ENCODE measurements at regions not wholly inside any gene's neighbourhood (a gene's known extent, or its start where the extent isn't known, plus 50 kb on each side); places are given as distances from the start of the nearest gene placed in this dataset.

DNA sequence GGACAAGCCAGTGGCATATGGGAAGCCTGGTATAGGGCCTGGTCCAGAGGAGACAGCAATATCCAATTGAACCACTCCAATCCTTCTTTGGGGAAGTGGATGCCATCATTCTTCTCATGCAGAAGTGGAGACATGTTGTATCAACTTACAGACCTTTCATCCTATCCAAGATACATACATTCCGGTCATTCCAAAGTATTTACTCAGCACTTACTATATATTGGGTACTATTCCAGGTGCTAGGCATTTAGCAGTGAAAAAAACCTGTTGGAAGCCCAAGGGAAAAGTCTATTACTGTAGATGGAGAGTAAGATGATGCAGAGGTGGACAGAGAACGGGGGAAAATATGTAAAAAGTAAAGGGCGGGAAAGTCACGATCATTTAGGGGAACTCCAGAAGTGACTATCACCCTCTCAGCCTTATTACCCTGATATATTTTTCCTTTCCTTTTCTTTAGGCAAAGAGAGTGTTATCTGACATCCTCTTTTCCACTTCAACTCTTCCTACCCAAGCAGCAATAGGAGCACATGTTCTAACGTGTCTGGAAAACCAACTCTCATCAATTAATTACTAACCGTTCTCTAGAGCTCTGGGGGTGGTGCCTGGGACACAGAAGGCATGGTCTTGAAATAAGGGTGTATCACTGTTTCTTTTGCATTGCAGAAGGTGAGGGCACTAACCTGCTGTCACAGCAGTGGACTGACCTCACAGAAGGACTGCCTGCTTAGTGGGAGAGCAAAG is 210.1 kb upstream of the MAF start:
- DNase-seq: no peak
- no peak overlapping the region for H3K4me3 ChIP-seq
- no peak overlapping the region for H3K27ac ChIP-seq
- H3K9me3 ChIP-seq (replicated peaks in 1 of 3): no peaks in the 10 kb centered on the region
- H3K4me1 ChIP-seq (replicated peaks in 1 of 2): no peaks in the 10 kb centered on the region
- WGBS, 4 donors: 64 to 85% (median 72%) methylated on average over 6 of the region's 6 CpGs
- TF ChIP-seq, protein P1, sequence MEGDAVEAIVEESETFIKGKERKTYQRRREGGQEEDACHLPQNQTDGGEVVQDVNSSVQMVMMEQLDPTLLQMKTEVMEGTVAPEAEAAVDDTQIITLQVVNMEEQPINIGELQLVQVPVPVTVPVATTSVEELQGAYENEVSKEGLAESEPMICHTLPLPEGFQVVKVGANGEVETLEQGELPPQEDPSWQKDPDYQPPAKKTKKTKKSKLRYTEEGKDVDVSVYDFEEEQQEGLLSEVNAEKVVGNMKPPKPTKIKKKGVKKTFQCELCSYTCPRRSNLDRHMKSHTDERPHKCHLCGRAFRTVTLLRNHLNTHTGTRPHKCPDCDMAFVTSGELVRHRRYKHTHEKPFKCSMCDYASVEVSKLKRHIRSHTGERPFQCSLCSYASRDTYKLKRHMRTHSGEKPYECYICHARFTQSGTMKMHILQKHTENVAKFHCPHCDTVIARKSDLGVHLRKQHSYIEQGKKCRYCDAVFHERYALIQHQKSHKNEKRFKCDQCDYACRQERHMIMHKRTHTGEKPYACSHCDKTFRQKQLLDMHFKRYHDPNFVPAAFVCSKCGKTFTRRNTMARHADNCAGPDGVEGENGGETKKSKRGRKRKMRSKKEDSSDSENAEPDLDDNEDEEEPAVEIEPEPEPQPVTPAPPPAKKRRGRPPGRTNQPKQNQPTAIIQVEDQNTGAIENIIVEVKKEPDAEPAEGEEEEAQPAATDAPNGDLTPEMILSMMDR (IDR thresholded peaks at IDR 0.05): no peak
- TF ChIP-seq POLR2A (IDR thresholded peaks at IDR 0.05): no peak
- H3K36me3 ChIP-seq (replicated peaks in 1 of 2): no peaks in the 10 kb centered on the region
- no peaks in the 10 kb centered on the region for H3K27me3 ChIP-seq
- intact Hi-C loops (cut with DNase I): no loop called here

DNA sequence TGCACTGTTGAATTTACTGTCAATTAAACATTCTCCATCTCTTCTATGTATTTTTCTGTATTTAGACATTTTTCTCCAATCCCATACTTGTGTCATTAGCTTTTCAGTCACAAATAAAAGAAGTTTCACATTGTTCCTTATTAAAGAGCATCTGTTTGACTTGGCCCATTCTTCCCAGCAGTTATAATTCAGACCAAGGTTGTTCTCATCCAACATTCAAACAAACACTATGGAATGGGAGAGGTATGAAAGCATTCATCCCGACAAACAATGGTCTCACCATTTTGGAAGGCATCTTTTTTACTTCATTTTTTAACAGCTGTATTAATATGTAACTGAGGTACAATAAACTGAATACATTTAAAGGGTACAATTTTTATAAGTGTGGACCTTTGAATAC is 208.8 kb upstream of the MAF start:
- H3K27me3 ChIP-seq: no peaks in the 10 kb centered on the region
- WGBS, 4 donors: 67 to 89% (median 76%) methylated on average over 1 of the region's 1 CpG

DNA sequence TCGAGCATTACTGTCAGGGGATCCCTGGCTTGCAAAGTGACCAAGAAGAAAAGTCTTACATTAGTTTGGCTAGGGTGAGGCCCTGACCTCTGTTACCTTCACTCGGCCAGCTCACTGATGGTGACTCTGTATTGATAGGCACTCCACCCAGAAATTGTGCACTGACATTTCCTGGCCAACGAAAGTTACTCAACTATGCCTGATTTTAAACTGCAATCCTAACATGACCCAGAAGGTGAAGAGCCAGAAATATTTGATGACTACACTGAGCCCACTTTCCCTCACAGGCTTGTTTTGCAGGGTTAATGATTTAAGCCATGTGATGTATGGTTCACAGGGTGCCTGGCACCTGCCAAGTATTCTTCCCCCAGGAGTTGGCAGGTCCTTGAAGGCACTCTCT is 208.2 kb upstream of the MAF start:
- DNase-seq: no peak
- Histone ChIP-seq H3K27ac (no peak overlapping the region), H3K36me3 (replicated peaks in 1 of 2) (no peaks in the 10 kb centered on the region), H3K9me3 (replicated peaks in 1 of 3) (no peaks in the 10 kb centered on the region), H3K4me3 (no peak overlapping the region), H3K27me3 (no peaks in the 10 kb centered on the region), H3K4me1 (replicated peaks in 1 of 2) (no peaks in the 10 kb centered on the region)
- 52 to 70% (median 59%) methylated on average over 3 of the region's 3 CpGs for WGBS, 4 donors
- no peak for TF ChIP-seq POLR2A (IDR thresholded peaks at IDR 0.05)
- TF ChIP-seq, protein P1 (IDR thresholded peaks at IDR 0.05): no peak
- intact Hi-C loops (cut with DNase I): no loop called here

More for the DNA sequence above, 208.8 kb upstream of the MAF start:
- TF ChIP-seq, protein P1 (IDR thresholded peaks at IDR 0.05): no peak
- TF ChIP-seq POLR2A (IDR thresholded peaks at IDR 0.05): no peak
- DNase-seq: no peak
- Histone ChIP-seq H3K9me3 (replicated peaks in 1 of 3) (no peaks in the 10 kb centered on the region), H3K27ac (no peak overlapping the region), H3K4me3 (no peak overlapping the region), H3K4me1 (replicated peaks in 1 of 2) (no peaks in the 10 kb centered on the region), H3K36me3 (replicated peaks in 1 of 2) (no peaks in the 10 kb centered on the region)
- intact Hi-C loops (cut with DNase I): no loop called here

DNA sequence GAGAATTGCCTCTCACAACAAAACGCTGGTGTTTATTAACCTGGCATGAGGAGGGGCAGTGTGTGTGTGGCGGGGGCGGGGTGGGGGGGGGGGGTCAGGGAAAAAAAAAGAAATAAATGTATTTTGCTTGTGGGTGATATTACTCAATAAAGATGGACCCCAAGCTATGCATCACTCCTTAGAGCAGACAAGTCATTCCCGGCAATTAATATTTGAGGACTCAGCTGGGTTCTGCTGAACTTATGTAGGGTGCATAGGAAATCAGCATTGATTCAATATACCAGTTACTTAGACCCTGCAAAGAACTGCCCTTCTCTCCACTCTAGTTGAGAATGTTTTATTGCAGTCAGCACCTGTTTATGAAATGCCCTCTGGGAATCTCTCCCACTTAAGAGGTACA is 206.2 kb upstream of the MAF start:
- no peaks in the 10 kb centered on the region for H3K27me3 ChIP-seq
- 78 to 84% (median 82%) methylated on average over 4 of the region's 4 CpGs for WGBS, 4 donors
- no peak overlapping the region for H3K4me3 ChIP-seq
- DNase-seq: no peak
- no peaks in the 10 kb centered on the region for H3K36me3 ChIP-seq (replicated peaks in 1 of 2)
- TF ChIP-seq POLR2A (IDR thresholded peaks at IDR 0.05): no peak
- TF ChIP-seq, protein P1 (IDR thresholded peaks at IDR 0.05): no peak
- no peaks in the 10 kb centered on the region for H3K4me1 ChIP-seq (replicated peaks in 1 of 2)
- intact Hi-C loops (cut with DNase I): no loop called here
- H3K9me3 ChIP-seq (replicated peaks in 1 of 3): no peaks in the 10 kb centered on the region
- H3K27ac ChIP-seq: no peak overlapping the region
